ENCODE measurements at regions not wholly inside any gene's neighbourhood (a gene's known extent, or its start where the extent isn't known, plus 50 kb on each side); places are given as distances from the start of the nearest gene placed in this dataset.

- BruUV-seq (replicated peaks): no TSS peak
- no peak overlapping the region for H3K4me3 Mint-ChIP-seq (ENCODE audit: low read depth, unreplicated experiment)
- CTCF ChIA-PET: no interaction called here
Measured at GRCh38 chr4:41324861-41325260, 68.1 kb downstream of the UCHL1 start.

DNA sequence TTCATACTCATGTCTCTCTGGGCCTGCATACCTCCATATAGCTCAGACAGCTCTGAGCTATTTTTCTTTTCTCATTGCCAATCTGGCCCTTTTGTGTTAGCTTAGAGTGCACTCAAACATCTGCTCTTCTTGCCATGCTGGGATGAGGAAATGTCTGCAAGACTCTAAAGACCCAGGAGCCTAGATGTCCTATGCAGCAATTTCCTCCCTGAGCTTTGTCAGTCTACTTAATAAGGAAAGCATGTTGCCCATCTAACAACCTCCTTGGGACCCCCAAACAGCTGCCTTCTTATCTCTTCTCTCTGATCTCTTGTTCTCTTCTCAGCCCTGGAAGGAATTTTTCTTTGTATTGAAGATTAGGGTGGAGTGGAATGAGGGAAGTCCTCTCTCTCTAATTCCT, 69.2 kb downstream of the UCHL1 start:
- no peak for DNase-seq
- TF ChIP-seq, protein P1, sequence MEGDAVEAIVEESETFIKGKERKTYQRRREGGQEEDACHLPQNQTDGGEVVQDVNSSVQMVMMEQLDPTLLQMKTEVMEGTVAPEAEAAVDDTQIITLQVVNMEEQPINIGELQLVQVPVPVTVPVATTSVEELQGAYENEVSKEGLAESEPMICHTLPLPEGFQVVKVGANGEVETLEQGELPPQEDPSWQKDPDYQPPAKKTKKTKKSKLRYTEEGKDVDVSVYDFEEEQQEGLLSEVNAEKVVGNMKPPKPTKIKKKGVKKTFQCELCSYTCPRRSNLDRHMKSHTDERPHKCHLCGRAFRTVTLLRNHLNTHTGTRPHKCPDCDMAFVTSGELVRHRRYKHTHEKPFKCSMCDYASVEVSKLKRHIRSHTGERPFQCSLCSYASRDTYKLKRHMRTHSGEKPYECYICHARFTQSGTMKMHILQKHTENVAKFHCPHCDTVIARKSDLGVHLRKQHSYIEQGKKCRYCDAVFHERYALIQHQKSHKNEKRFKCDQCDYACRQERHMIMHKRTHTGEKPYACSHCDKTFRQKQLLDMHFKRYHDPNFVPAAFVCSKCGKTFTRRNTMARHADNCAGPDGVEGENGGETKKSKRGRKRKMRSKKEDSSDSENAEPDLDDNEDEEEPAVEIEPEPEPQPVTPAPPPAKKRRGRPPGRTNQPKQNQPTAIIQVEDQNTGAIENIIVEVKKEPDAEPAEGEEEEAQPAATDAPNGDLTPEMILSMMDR (IDR thresholded peaks at IDR 0.05; ENCODE audit: unreplicated experiment): no peak
- no peak overlapping the region for H3K4me3 Mint-ChIP-seq (ENCODE audit: low read depth, unreplicated experiment)
- no peaks in the 10 kb centered on the region for H3K36me3 Mint-ChIP-seq (ENCODE audit: insufficient read depth, unreplicated experiment)
- H3K27me3 Mint-ChIP-seq (ENCODE audit: unreplicated experiment): no peaks in the 10 kb centered on the region
- peaks cover 21% of the 10 kb centered on the region for H3K4me1 Mint-ChIP-seq (ENCODE audit: low read depth, unreplicated experiment)
- BruUV-seq (replicated peaks): no TSS peak
- no peak overlapping the region for H3K27ac Mint-ChIP-seq (ENCODE audit: unreplicated experiment)
- CTCF ChIA-PET: interaction anchor here (0.6 kb wide), 1 partner anchor 338 kb away, joined by 3 read pairs; no protein-coding TSS in a partner anchor
- intact Hi-C loops (cut with micrococcal nuclease; ENCODE audit: unreplicated experiment): no loop called here
- H3K9me3 Mint-ChIP-seq (ENCODE audit: low read depth, unreplicated experiment): peaks cover 2% of the 10 kb centered on the region

More at GRCh38 chr4:41324861-41325260, 68.1 kb downstream of the UCHL1 start:
- peaks cover 1% of the 10 kb centered on the region for H3K9me3 Mint-ChIP-seq (ENCODE audit: low read depth, unreplicated experiment)
- no peaks in the 10 kb centered on the region for H3K36me3 Mint-ChIP-seq (ENCODE audit: insufficient read depth, unreplicated experiment)
- peaks cover 28% of the 10 kb centered on the region for H3K4me1 Mint-ChIP-seq (ENCODE audit: low read depth, unreplicated experiment)
- H3K27me3 Mint-ChIP-seq (ENCODE audit: unreplicated experiment): no peaks in the 10 kb centered on the region
- TF ChIP-seq, protein P1 (IDR thresholded peaks at IDR 0.05; ENCODE audit: unreplicated experiment): no peak
- intact Hi-C loops (cut with micrococcal nuclease; ENCODE audit: unreplicated experiment): no loop called here
- H3K27ac Mint-ChIP-seq (ENCODE audit: unreplicated experiment): no peak overlapping the region
- no peak for DNase-seq

DNA sequence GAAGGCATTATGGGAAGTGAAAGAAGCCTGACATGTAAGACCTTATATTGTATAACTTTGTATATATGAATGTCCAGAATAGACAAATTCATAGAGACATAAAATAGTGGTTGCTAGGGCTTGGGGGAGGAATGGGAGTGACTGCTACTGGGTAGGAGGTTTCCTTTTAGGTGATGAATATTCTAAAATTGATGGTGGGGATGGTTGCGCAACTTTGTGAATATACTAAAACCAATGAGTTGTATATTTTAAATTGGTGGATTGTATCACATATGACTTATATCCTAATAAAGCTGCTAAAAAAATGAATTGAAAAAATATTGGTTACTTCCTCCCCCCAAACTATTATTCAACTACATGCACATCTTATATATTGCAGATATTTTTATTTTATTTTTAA, 70.0 kb downstream of the UCHL1 start:
- peaks cover 21% of the 10 kb centered on the region for H3K4me1 Mint-ChIP-seq (ENCODE audit: low read depth, unreplicated experiment)
- CTCF ChIA-PET: no interaction called here
- intact Hi-C loops (cut with micrococcal nuclease; ENCODE audit: unreplicated experiment): no loop called here

DNA sequence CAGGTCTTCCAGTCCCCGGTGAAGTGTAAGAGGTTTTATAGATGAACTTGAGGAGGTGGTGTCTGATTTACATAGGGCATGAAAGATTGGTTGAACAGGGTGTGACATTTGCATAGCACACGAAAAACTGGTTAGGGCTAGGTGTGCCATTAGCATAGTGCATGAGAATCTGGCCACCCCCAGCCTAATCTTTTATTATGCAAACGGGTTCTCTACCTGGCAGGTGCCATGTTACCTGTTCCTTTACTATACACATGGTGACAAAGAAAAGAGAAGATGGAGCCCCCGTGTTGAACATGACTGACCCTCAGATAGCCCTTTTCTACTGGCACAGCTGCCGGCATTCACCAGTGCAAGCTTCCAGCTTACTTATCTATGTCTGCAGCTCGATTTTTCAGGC, 71.0 kb downstream of the UCHL1 start:
- H3K9me3 Mint-ChIP-seq (ENCODE audit: low read depth, unreplicated experiment): peaks cover 3% of the 10 kb centered on the region
- DNase-seq: no peak
- no peak overlapping the region for H3K4me3 Mint-ChIP-seq (ENCODE audit: low read depth, unreplicated experiment)
- intact Hi-C loops (cut with micrococcal nuclease; ENCODE audit: unreplicated experiment): no loop called here
- CTCF ChIA-PET: interaction anchor here (0.6 kb wide), 1 partner anchor 8 kb away, joined by 5 read pairs; no protein-coding TSS in a partner anchor
- peaks cover 25% of the 10 kb centered on the region for H3K4me1 Mint-ChIP-seq (ENCODE audit: low read depth, unreplicated experiment)
- H3K27ac Mint-ChIP-seq (ENCODE audit: unreplicated experiment): no peak overlapping the region
- H3K27me3 Mint-ChIP-seq (ENCODE audit: unreplicated experiment): no peaks in the 10 kb centered on the region
- TF ChIP-seq, protein P1 (IDR thresholded peaks at IDR 0.05; ENCODE audit: unreplicated experiment): no peak
- no peaks in the 10 kb centered on the region for H3K36me3 Mint-ChIP-seq (ENCODE audit: insufficient read depth, unreplicated experiment)
- no TSS peak for BruUV-seq (replicated peaks)

More for the DNA sequence above, 70.0 kb downstream of the UCHL1 start:
- Mint-ChIP-seq H3K9me3 (ENCODE audit: low read depth, unreplicated experiment) (peaks cover 2% of the 10 kb centered on the region), H3K27me3 (ENCODE audit: unreplicated experiment) (no peaks in the 10 kb centered on the region), H3K36me3 (ENCODE audit: insufficient read depth, unreplicated experiment) (no peaks in the 10 kb centered on the region), H3K4me3 (ENCODE audit: low read depth, unreplicated experiment) (no peak overlapping the region), H3K27ac (ENCODE audit: unreplicated experiment) (no peak overlapping the region)
- TF ChIP-seq, protein P1 (IDR thresholded peaks at IDR 0.05; ENCODE audit: unreplicated experiment): no peak
- BruUV-seq (replicated peaks): no TSS peak
- no peak for DNase-seq
